Lower leg skin (tissue), 4 donors: ENCODE measurements at regions not wholly inside any gene's neighbourhood (a gene's known extent, or its start where the extent isn't known, plus 50 kb on each side); places are given as distances from the start of the nearest gene placed in this dataset.

Experiments
- DNase-seq, 2 donors: peaks; one replicate each; pipeline ENCODE4 v3.0.0-alpha.2; 2019; ENCODE audit warnings: low spot score in 2 of 2
- H3K4me3 ChIP-seq: fragments of 200-600 bp; sonication (generic); 2 replicates; pipeline ENCODE4 v1.5.1; 2017; ENCODE audit warnings: mild to moderate bottlenecking, low read depth; ENCODE audit not compliant: poor library complexity, severe bottlenecking
- CTCF ChIP-seq, 3 donors: fragments of 450-650 bp; IDR thresholded peaks; one replicate each; pipeline ENCODE4 v1.5.1; 2016; ENCODE audit warnings: antibody characterized with exemption in 3 of 3, mild to moderate bottlenecking in 3 of 3, moderate library complexity in 2 of 3
- POLR2A ChIP-seq, 2 donors: fragments of 450-650 bp; IDR thresholded peaks; one replicate each; pipeline ENCODE4 v1.6.1; 2016 to 2017; ENCODE audit warnings: antibody characterized with exemption in 2 of 2, mild to moderate bottlenecking in 1 of 2, moderate library complexity in 1 of 2
- WGBS, 2 donors: methylation state at CpG; one replicate each; pipeline ENCODE4 v1.1.5; 2018; 5-methylcytosine and 5-hydroxymethylcytosine counted together
- intact Hi-C: fragments of 100-400 bp; cut with DNase I; formaldehyde crosslinking; loops from one replicate; pipeline ENCODE4 v1.15.0; 2023; ENCODE audit warnings: low total_unique reads

DNA sequence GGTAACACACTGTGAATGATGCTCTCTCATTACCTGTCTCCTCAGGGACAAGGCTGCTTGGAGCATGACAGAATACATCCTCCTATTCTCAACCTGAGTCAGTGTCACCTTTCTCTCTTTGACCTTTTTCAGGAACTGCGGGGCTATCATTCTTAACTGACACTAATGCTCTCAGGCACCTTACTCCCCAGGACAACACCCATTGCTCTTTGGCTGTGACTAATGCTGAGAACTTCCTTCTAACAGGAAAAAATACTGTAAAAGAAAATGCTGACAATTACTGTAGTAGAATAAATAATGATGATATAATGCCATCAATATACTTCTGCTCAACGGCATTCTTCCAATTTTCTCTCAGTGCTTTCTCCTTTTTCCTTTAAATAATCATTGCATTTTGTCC is 2082.7 kb upstream of the RAG2 start:
- H3K4me3 ChIP-seq = no peak overlapping the region
- 65 to 69% methylated on average over 2 of the region's 2 CpGs for WGBS, 2 donors
- TF ChIP-seq CTCF (IDR thresholded peaks at IDR 0.05) = no peak
- TF ChIP-seq POLR2A (IDR thresholded peaks at IDR 0.05) = no peak
- intact Hi-C loops = no loop called here
- no peak for DNase-seq

GRCh38 chr11:38680166-38680565 is 2082.1 kb upstream of the RAG2 start:
- TF ChIP-seq POLR2A (IDR thresholded peaks at IDR 0.05) = no peak
- TF ChIP-seq CTCF (IDR thresholded peaks at IDR 0.05) = no peak
- H3K4me3 ChIP-seq = no peak overlapping the region
- intact Hi-C loops = no loop called here
- 78 to 86% methylated on average over 2 of the region's 2 CpGs for WGBS, 2 donors
- DNase-seq = no peak

DNA sequence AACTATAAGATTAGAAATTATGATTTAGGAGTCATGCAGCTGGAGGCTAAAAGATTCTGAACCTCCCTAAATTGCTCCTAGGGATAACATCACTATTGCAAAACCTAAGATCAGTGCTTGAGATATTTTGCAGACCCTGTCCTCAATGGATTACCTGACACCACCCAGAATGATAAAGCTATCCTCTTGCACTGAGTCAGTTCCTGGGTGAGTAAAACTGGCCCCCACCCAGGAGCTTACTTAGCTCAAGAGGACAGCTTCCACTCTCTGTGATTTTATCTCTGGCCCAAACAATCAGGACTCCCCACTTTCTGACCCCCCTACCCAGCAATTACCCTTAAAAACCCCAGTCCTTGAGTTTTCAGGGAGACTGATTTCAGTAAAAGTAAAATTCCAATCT is 2074.4 kb upstream of the RAG2 start:
- H3K4me3 ChIP-seq = no peak overlapping the region
- DNase-seq = no peak
- intact Hi-C loops = no loop called here
- TF ChIP-seq CTCF (IDR thresholded peaks at IDR 0.05) (no peak), POLR2A (IDR thresholded peaks at IDR 0.05) (no peak)

GRCh38 chr11:38667359-38667758 is 2069.3 kb upstream of the RAG2 start:
- peak in 1 of 2 donors; percentile 68 for DNase-seq
- intact Hi-C loops = no loop called here
- TF ChIP-seq CTCF (IDR thresholded peaks at IDR 0.05) = no peak
- no peak for TF ChIP-seq POLR2A (IDR thresholded peaks at IDR 0.05)
- WGBS, 2 donors = 95% methylated on average over 10 of the region's 10 CpGs
- no peak overlapping the region for H3K4me3 ChIP-seq

DNA sequence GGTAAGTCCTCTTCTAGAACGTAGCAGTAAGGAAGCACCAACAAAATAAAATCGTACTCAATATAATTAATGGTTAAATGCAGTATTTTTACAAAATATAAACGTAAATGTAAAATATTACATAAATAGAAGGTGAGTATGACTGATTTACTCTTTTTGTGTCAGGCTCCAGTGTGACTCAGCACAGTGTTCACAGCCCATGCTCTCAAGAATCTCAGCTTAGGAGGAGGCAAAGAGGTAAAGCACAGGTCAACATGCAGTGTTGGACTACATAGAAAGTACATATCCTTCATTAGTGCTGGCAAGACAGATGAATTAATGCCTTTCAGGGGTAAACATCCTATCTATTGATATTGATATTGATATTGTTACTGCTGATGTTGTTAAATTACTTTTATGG is 2050.6 kb upstream of the RAG2 start:
- no peak for TF ChIP-seq POLR2A (IDR thresholded peaks at IDR 0.05)
- TF ChIP-seq CTCF (IDR thresholded peaks at IDR 0.05) = no peak
- DNase-seq = no peak
- 38 to 56% methylated on average over 3 of the region's 3 CpGs for WGBS, 2 donors
- intact Hi-C loops = no loop called here
- no peak overlapping the region for H3K4me3 ChIP-seq

- intact Hi-C loops = no loop called here
- no peak for DNase-seq
- TF ChIP-seq CTCF (IDR thresholded peaks at IDR 0.05) (no peak), POLR2A (IDR thresholded peaks at IDR 0.05) (no peak)
- H3K4me3 ChIP-seq = no peak overlapping the region
- WGBS, 2 donors = 77 to 84% methylated on average over 3 of the region's 3 CpGs
Observed at GRCh38 chr11:38646382-38646781, 2048.3 kb upstream of the RAG2 start.
